ENCODE measurements at regions not wholly inside any gene's neighbourhood (a gene's known extent, or its start where the extent isn't known, plus 50 kb on each side); places are given as distances from the start of the nearest gene placed in this dataset.
A peak's percentile ranks its signal among the peaks of the same experiment; 100 is the strongest.

DNA sequence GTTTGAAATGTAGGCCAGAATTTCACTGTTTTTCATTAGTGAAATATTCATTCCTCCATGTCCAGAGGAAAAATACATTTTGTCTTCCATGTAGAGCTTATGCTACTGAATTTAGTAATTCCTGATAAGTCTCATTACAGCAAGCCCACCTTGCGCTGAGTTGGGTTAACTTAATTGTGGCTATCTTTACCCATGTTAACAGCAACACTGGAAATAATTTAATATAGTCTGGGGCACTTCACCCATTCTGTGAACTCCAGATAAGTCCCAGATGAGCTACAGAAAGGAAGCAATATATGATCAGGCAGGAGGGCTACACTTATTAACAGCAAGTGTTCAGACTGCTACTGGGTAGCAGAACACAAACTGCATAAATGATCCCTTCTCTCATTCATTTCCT is 270.1 kb upstream of the CNTN4 start:
- DNase-seq, result no peak

DNA sequence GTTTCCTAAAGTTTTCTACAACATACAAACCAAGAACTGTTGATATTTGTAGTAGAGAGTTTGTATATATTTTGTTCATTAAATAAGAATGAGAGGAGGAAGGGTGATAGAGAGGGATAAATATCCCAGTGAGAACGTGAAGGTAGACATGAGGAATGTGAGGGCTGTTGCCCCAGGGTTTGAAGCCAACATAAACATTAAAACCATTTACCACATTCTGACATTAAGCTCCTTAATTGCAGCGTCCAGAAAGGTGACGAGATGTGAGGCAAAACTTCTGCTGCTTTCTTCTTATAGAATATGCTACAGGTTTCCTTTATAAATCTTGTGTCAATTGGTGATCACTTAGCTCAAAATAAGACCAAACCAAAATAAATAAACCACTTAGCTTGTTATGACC is 267.8 kb upstream of the CNTN4 start:
- DNase-seq, result no peak

DNA sequence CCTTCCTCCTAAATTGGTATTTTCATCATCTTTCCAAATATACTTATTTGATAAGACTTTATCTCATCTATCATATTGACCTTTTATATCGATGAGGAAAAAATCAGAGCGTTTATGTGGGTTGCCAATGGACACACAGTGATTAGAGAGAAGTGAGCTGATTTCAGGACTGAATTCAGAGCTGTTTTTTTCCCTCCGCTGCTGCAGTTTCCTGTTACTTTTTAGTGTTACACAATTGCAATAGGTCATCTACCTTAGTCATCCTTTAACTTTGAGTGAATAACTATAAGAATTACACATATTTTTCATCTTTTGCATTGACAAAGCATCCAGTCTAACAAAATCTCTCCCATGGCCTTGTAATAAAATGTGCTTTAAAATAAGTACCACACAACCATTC is 266.3 kb upstream of the CNTN4 start:
- DNase-seq, result no peak

DNA sequence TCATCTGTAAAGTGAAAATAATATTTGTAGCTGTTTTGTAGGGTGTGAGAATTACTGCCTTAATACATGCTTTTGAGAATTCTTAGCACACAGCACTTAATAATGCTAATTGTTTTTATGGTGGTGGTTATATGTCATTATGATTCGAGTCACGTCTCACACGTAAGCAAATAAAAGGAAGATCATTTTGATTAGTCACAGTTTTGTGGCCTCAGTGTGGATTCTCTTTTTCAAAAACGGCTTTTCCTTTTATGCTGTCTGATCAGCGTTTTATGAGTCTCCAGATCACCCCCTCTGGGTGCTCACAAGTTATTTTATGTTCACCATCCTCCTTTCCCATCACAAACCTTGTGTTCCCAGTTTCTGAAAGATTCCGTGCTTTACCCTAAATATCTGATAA is 255.6 kb upstream of the CNTN4 start:
- peak in 2 of 3 experiments; percentile 3 to 42 for DNase-seq

DNA sequence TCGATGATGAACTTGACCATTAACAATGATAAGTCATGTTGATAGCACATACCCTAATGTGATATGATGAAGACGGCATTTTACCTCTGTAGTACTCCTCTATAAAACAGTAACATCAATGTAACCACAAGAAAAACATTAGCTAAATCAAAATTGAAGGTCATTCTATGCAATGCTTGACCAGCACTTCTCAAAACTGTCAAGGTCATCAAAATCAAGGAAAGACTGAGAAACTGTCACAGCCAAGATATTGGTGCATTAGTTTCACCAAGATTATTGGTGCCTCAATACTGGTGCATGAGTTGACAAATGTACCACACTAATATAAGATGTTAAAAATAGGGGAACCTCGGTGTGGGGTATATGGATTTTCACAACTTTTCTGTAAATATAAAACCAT is 251.1 kb upstream of the CNTN4 start:
- no peak for DNase-seq

DNA sequence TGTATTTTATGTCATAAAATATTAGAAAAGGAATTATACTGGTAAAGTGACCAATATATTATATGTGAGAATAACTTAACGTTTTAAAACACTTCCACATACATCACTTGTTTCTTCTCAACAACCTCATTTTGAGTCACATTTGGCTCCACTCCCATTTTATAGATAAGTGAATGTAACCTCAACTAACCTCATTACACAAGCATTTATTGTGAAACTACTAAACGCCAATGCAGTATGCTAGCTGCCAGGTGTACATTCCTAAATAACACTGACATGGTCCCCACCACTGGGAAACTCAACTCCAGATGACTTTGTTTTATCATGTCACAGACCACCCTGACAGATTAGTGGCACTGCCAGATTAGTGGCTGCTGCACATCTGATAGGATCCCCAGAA is 249.7 kb upstream of the CNTN4 start:
- DNase-seq, result no peak

DNA sequence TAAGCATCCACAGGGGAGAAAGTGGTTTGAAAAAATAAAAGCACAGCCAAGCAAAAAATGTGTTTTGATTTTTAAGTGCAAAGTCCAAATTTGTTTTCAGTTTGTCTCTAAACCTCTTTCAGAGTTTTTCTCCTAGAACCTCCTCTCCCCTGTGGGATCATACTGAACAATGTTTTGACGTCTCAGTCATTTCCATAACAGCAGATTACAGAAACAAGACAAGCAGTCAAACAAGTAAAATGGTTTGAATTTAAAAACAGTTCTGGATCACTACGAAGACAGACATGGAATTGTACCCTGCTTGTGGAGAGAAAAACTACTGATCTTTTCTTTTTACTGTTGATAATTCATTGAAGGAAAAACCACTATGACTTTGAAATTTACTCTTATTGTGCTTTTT is 245.7 kb upstream of the CNTN4 start:
- DNase-seq, result no peak

DNA sequence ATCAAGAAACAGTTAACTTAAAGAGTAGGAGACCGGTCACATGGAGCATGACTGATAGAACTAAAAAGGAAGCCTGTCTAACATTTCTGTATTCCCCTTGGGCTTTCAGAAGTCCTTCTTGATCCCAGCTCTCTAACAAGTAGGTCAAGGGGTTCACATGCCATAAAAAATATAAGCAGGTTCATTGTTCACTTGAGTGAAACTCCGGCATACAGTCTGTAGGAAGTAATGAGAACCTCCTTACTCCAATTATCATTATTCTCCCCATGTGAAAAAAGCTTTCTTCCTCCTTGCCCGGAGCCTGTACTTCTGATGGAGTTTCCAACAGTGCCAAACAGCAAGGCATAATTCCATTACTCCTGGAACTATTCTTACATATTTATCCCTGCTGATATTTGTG is 242.8 kb upstream of the CNTN4 start:
- peak in 1 of 3 experiments; percentile 0 for DNase-seq

DNA sequence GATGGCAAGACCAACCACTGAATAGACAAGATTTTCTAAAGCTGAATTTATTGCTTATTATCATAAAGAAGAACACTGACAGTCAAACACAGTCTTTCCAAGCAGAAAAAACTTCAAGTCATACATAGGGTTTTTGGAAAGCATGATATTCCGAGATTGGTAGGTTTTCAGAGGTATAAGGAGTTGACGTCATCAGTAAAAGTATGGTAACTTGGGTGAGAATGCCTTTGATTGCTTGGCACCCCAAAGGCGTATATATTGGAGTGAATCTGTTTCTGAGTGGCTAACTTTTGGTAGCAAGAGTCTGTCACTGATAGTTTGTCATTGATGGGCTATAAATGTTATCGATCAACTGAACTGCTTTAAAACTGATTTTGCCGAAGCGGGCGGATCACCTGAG is 227.9 kb upstream of the CNTN4 start:
- DNase-seq, result no peak

DNA sequence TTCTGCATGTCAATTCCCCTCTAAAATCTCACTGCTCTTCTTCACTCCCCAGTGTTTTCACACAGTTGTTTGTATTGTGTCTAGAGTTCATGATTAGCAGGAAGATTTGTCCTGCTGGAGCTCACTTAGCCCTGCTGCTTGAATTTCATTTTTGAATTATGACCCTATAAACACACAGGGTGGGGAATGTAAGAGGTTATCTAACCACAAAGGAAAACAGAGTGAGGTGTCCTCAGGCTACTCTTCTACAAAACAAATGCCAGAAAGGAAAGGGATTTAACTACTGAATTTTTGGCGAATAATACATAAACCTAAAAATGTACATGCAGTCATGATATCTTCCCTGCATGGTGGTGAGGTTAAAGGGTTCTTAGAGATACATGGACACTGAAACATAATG is 215.1 kb upstream of the CNTN4 start:
- DNase-seq, result peak; percentile 10 to 55 (median 28)

DNA sequence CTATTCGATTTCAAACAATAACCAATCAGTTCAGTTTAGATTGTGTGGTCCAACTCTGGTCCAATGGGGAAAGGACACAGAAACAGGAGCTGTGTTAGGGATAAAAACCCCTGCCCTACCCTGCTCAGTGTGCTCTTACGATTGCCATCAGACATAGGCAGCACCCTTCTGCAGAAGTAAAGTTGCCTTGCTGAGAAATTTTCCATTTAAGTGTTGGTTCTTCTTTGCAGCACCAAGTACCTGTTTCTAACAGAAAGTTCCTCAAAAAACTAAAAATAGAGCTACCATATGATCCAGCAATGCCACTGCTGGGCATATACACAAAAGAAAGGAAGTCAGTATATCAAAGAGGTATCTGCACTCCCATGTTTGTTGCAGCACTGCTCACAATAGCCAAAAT is 206.2 kb upstream of the CNTN4 start:
- DNase-seq, result no peak

DNA sequence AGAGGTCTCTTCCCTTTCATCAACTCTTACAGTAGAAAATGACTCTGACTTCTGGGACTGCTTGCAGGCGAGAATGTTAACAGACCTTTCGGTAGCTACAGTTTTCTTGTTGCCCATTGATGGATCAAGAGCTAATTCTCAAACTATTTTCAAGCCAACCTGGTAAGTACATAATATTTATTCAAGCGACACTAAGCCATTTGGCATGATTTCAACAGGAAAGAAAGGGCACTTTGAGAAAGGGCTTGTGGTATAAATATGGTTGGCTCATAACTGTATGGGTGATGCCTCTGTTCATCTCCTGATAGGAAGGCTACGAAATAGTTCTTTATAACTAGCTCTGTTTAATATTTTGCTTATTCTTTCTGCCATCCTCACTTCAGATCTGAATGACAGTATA is 196.2 kb upstream of the CNTN4 start:
- no peak for DNase-seq

DNA sequence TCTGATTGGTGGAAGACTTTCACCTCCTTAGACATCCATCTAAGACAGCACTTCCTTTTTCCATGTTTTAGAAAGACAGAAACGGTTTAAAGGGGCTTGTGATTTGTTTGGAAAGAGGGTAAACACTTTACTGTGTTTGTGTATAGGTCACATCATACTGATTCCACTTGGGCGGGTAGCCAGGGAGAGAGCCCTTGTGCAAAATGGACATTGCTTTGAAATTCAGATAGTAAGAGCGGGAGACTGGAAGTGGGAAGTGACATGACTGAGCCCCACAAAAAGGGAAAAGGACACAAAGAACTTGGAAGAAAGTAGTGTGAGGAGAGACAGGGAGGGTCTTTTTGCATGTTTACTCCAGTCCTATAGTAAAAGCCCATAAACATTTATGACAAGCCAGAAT is 195.6 kb upstream of the CNTN4 start:
- DNase-seq, result no peak

DNA sequence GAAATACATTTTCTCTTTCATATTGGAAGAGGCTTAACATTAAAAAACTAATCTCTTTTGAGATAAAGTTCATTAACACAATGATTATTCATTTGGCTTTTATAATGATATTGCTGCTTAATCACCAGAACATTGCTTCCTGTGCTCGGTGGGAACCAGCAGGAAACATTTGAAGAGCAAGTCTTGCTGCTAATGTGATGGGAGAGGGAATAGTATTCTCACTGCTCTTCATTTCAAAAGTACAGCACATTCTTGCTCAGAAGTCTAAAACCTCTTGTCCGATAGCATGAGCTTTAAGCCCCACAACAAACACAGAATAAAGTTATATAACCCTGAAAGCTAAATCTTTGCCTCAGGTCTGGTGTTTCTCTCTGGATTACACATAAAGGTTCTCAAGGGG is 190.8 kb upstream of the CNTN4 start:
- DNase-seq, result no peak

DNA sequence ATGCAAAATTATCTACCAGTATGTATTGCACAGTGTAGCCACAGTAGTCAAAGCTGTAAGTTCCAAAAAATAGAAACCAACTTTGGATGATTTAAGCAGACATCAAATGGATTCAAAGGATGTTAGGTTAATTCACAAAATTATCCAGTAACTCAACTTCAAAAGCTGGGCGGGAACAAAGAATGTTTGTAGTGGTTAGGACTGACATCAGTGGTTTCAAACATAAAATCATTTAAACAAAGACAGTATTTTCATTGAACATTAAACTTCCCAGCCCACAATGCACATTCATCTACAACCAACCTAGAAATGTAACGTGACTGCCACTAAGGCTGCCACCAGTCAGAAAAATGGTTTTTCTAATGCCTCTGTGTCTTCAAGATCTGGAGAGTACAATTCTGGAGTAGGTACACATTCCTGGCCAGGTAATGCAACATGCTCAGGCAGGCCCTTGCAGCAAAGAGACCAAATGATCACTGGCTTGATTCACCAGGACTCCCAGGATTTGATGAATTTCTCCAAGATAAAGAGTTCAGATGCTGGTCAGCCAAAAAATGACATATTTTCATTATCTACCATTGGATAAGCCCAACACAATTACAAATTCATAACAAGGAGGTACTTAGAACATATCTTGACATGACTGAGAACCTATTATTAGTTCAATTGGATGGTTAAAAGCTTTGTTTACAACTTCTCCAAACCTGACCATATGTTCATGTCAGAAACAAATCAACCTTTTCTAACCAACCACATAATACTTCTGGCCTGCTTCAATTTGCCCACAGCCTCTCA is 189.8 kb upstream of the CNTN4 start:
- DNase-seq, result peak in 1 of 3 experiments; percentile 40

DNA sequence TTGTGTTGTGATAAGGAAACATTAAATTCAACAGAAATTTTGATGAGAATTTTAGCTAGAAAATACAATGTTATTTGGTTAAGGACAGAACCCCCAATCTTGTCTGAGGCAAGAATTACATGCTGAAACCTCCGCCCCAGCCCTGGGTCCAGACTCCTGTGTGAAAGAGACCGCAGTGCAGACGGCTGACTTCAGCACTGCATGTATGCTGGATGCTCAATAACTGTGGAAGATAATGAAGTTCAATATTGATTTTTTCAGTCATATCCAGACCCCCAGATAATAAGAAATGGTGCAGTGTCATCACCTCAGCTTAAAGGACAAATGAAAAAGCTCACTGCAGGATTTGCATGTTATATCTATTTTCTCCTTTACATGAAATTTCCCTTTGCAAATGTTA is 188.3 kb upstream of the CNTN4 start:
- no peak for DNase-seq

DNA sequence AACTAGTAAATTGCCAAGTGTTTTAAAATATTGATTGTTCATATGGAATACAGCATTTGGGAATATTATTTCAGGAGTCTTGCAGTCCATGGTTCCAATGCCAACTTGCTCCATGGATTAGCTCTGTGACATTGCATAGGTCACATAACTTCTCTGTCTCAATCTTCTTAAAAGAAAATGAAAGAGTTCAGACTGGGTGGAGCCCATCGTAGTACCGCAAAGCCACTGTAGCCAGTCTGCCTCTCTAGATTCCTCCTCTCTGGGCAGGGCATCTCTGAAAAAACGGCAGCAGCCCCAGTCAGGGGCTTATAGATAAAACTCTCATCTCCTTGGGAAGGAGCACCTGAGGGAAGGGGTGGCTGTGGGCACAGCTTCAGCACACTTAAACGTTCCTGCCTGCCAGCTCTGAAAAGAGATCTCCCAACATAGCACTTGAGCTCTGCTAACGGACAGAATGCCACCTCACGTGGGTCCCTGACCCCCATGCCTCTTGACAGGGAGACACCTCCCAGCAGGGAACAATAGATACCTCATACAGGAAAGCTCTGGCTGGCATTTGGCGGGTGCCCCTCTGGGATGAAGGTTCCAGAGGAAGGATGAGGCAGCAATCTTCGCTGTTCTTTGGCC is 168.8 kb upstream of the CNTN4 start:
- no peak for DNase-seq

DNA sequence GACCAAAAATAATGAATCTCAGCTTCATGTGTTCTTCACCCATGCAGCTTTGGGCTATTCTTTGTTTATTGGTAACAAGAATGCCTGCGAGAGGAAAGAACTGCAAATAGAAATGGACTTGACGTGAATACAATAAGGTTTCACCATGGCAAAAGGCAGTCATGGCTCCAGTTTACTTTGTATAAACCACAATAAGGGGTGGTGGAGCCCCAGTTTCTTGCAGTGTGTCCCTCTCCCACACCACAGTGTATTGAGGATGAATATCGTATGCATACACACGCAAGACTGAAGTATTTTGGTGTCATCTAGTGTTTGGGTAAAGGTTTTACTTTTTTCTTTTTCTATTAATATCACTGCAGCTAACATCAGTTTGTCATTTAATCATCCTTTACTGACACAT is 159.7 kb upstream of the CNTN4 start:
- DNase-seq, result no peak

DNA sequence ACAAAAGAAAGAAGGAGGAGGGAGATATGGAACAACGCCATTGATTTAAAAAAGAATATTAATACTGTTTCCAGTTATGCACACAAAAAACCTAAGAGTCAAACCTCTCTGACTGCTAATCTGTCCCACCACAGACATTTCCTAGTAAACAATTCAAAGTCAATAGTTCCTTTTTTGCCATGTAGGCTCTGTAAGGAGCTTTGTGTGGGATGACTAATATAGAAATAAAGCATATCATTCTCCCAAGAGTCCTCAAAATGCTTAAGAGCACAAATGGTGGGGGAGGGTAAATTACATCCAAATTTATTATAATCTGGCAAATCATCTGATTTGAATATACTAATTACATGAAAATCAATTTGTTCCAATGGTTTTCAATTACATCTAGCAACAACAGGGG is 155.9 kb upstream of the CNTN4 start:
- no peak for DNase-seq

DNA sequence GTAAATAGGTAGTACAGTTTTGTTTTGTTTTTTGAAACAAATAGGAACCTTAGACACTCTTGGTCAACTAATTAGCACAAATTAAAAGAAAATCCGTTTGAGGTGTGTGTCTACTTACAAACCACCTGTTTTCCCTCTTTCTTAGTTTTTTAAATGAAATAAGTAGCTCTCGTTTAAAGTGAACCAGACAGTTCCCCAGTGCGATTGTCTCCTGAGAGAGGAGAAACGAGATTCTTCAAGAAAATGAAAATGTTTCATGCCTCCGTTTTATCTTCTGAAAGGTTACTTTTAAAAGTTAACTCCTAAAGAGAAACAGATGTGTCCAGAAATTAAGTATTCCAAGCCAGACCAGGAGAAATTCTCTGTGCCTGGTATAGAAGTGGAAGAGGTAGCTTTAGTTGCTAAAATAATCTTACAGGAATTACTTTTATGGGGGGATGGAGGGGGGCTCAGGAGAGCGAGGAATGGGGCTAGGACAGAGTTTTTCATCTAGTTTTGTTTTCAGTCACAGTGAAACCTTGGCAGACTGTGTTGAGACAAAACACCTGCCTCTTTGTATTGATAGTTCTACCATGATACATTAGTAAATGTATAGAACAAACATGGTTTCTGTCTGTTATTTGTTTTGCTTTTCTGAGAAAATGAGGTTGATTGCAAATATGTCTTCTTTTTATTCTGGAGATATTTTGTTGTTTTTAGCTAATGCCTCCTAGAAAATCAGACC is 155.1 kb upstream of the CNTN4 start:
- no peak for DNase-seq

DNA sequence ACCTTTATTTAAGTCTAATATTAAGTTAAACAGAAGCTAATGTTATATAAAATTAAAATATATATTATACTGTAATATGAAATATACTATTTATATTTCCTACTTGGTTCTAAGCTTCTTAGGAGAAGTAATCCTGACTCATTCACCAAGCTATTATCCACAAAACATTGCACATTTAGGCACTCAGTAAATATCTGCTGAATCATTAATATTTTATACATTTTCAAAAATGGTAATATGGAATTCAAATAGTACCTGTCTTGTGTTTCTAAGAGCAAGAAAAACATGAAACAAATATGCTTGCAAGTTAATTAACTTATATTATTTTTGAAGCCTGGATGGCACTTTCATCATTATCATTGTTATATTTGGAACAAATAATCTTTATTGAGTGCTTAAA is 153.0 kb upstream of the CNTN4 start:
- no peak for DNase-seq

DNA sequence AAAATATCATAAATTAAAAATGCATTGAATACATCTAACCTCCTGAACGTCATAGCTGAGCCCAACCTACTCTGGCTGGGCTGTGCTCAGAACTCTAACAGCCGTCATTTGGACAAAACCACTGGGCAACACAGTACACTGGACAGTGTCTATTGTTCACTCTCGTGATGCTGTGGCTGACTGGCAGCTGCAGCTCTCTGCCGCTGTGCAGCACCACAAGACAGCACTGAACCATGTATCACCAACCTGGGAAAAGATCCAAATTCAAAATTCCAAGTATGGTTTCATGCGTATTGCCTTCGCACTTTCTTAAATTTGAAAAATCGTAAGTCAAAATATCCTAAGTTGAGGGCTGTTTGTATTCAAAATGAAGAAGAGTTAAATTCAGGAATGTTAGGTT is 145.1 kb upstream of the CNTN4 start:
- no peak for DNase-seq

DNA sequence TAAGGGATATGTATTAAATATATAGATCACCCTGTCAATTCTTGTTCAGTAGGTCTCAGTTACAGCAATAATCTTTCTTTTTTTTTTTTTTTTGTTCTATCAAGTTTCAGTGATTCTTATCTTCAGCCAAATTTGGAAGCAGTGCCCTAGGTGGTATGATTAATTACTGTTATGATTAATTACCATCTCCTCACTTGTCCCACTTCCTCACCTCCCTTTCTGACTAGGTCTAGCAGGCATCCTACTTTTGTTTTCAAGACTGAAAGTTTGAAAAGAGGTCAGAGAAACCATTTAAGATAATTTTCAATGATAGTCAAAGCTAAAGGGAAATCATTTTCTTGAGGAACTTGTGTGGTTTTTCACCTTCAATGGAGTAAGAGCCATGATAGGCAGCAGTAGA is 144.0 kb upstream of the CNTN4 start:
- DNase-seq, result no peak

DNA sequence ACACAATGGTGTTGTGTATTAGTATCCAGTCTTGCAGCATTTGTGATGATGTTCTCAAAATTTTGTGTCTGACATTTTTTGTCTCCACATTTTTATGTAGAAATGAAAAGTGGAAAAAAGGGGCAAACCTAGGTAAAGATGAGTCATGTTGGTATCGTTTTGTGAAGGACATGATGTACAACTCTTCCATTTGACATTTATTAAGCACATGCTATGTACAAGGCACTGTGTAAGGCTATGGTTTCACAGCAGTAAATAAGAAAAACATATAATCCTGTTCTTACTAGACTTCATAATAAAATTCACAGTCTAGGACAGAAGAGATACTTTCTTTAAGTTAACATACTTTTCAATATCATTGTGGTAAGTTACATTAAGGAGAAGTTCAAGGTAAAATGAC is 143.5 kb upstream of the CNTN4 start:
- no peak for DNase-seq

Measured in NCI-H1417 (cell line).